OCI-LY7 (cell line): ENCODE measurements at regions not wholly inside any gene's neighbourhood (a gene's known extent, or its start where the extent isn't known, plus 50 kb on each side); places are given as distances from the start of the nearest gene placed in this dataset.

Source experiments
- BruUV-seq: library from RNA; stranded (reverse); fragments of 400-500 nt; replicated peaks from 2 replicates; lab custom pipeline; 2021; lab: Mats Ljungman, UMichigan
- CTCF ChIA-PET: fragments of 300-600 bp; sonication (Branson Sonifier 250); formaldehyde crosslinking; loops from one replicate; lab custom pipeline; 2022; ENCODE audit warnings: antibody characterized with exemption; ENCODE audit not compliant: unreplicated experiment; lab: Charles Lee
- POLR2A ChIA-PET: fragments of 300-600 bp; sonication (Branson Sonifier 250); formaldehyde crosslinking; loops from one replicate; lab custom pipeline; 2022; ENCODE audit warnings: antibody characterized with exemption; lab: Charles Lee
- DNase-seq: peaks from one replicate; pipeline ENCODE4 v3.0.0-alpha.2; 2015; ENCODE audit warnings: low spot score
- H2AFZ ChIP-seq: fragments of 200-600 bp; sonication (generic), shearing (Covaris generic); 2 replicates; pipeline ENCODE4 v1.6.1; 2014; ENCODE audit warnings: mild to moderate bottlenecking, antibody characterized with exemption, low read length, moderate library complexity
- H3K27ac ChIP-seq: fragments of 200-600 bp; sonication (generic); 2 replicates; pipeline ENCODE4 v1.5.1; 2014; ENCODE audit warnings: mixed run types, low read depth, mild to moderate bottlenecking, moderate library complexity, low read length, inconsistent platforms; ENCODE audit not compliant: poor library complexity, severe bottlenecking
- H3K36me3 ChIP-seq: fragments of 200-600 bp; sonication (generic); 2 replicates; pipeline ENCODE4 v1.6.1; 2014; ENCODE audit warnings: mild to moderate bottlenecking, antibody characterized with exemption, low read length, moderate library complexity, mixed read lengths; ENCODE audit not compliant: insufficient read depth
- H3K4me1 ChIP-seq: fragments of 200-600 bp; sonication (generic); 2 replicates; pipeline ENCODE4 v1.5.1; 2014; ENCODE audit warnings: mild to moderate bottlenecking, low read length; ENCODE audit not compliant: insufficient read depth, poor library complexity, severe bottlenecking
- H3K4me2 ChIP-seq: fragments of 200-600 bp; sonication (generic); 2 replicates; pipeline ENCODE4 v1.6.1; 2014; ENCODE audit warnings: mild to moderate bottlenecking, low read length
- H3K4me3 ChIP-seq: fragments of 200-600 bp; sonication (generic); 2 replicates; pipeline ENCODE4 v1.5.1; 2014; ENCODE audit warnings: mild to moderate bottlenecking, low read depth, low read length; ENCODE audit not compliant: poor library complexity, severe bottlenecking
- H3K79me2 ChIP-seq: fragments of 200-600 bp; sonication (generic); 2 replicates; pipeline ENCODE4 v1.6.1; 2016; ENCODE audit warnings: low read depth, mild to moderate bottlenecking, low read length, moderate library complexity, mixed read lengths; ENCODE audit not compliant: insufficient read depth
- H3K9me2 ChIP-seq: fragments of 200-600 bp; sonication (generic); 2 replicates; pipeline ENCODE4 v1.6.1; 2016; ENCODE audit warnings: mild to moderate bottlenecking, low read length, mixed read lengths; ENCODE audit not compliant: insufficient read depth
- H3K9me3 ChIP-seq: fragments of 200-600 bp; sonication (generic); 2 replicates; pipeline ENCODE4 v1.6.1; 2014; ENCODE audit warnings: mild to moderate bottlenecking, mixed run types, low read length, mixed read lengths
- H4K20me1 ChIP-seq: fragments of 200-600 bp; sonication (generic); 2 replicates; pipeline ENCODE4 v1.6.1; 2014; ENCODE audit warnings: mild to moderate bottlenecking, antibody characterized with exemption, low read length, moderate library complexity, mixed read lengths; ENCODE audit not compliant: insufficient read depth
- CTCF ChIP-seq: fragments of 200-600 bp; sonication (generic); conservative IDR thresholded peaks from 2 replicates; pipeline ENCODE4 v1.5.1; 2014; ENCODE audit warnings: mild to moderate bottlenecking, antibody characterized with exemption, low read length, moderate library complexity, mixed read lengths
- EZH2phosphoT487 ChIP-seq: fragments of 200-600 bp; sonication (generic); IDR thresholded peaks from 2 replicates; pipeline ENCODE4 v1.6.1; 2018; ENCODE audit warnings: low read depth, borderline replicate concordance, mild to moderate bottlenecking, mixed run types, antibody characterized with exemption, low read length, moderate library complexity, mixed read lengths
- intact Hi-C: fragments of 100-400 bp; cut with micrococcal nuclease; formaldehyde crosslinking; loops from one replicate; pipeline ENCODE4 v1.10.0; 2022; ENCODE audit not compliant: unreplicated experiment

- no peaks in the 10 kb centered on the region for H3K79me2 ChIP-seq
- no peaks in the 10 kb centered on the region for H4K20me1 ChIP-seq
- no peaks in the 10 kb centered on the region for H3K9me2 ChIP-seq
- ChIA-PET POLR2A (no interaction called here), CTCF (no interaction called here)
- no peak overlapping the region for H3K4me2 ChIP-seq
- no peaks in the 10 kb centered on the region for H3K9me3 ChIP-seq
- H3K4me1 ChIP-seq, result no peaks in the 10 kb centered on the region
- no peak overlapping the region for H3K27ac ChIP-seq
- intact Hi-C loops, result no loop called here
- H3K36me3 ChIP-seq, result no peaks in the 10 kb centered on the region
- BruUV-seq, result no TSS peak
- no peak for DNase-seq
- no peak overlapping the region for H3K4me3 ChIP-seq
- TF ChIP-seq CTCF (no peak), EZH2phosphoT487 (no peak)
- H2AFZ ChIP-seq, result no peak overlapping the region
Observed at GRCh38 chr11:98549571-98549970, 471.2 kb upstream of the CNTN5 start.

GRCh38 chr11:98559961-98560360 lies 460.8 kb upstream of the CNTN5 start:
- Histone ChIP-seq H3K9me3 (no peaks in the 10 kb centered on the region), H2AFZ (no peak overlapping the region), H3K79me2 (no peaks in the 10 kb centered on the region), H3K36me3 (no peaks in the 10 kb centered on the region), H3K4me3 (no peak overlapping the region), H3K9me2 (no peaks in the 10 kb centered on the region), H3K4me2 (no peak overlapping the region), H4K20me1 (no peaks in the 10 kb centered on the region), H3K27ac (no peak overlapping the region), H3K4me1 (no peaks in the 10 kb centered on the region)
- CTCF ChIA-PET, result no interaction called here
- BruUV-seq, result no TSS peak
- DNase-seq, result no peak
- POLR2A ChIA-PET, result no interaction called here
- TF ChIP-seq CTCF (no peak), EZH2phosphoT487 (no peak)
- intact Hi-C loops, result no loop called here

GRCh38 chr11:98561252-98561651 lies 459.5 kb upstream of the CNTN5 start:
- intact Hi-C loops, result no loop called here
- CTCF ChIA-PET, result no interaction called here
- Histone ChIP-seq H3K9me2 (no peaks in the 10 kb centered on the region), H3K27ac (no peak overlapping the region), H2AFZ (no peak overlapping the region), H3K4me2 (no peak overlapping the region), H4K20me1 (no peaks in the 10 kb centered on the region), H3K4me1 (no peaks in the 10 kb centered on the region), H3K9me3 (no peaks in the 10 kb centered on the region), H3K4me3 (no peak overlapping the region), H3K36me3 (no peaks in the 10 kb centered on the region), H3K79me2 (no peaks in the 10 kb centered on the region)
- DNase-seq, result no peak
- POLR2A ChIA-PET, result interaction anchor here (1.0 kb wide), 1 partner anchor 8 kb away, joined by 3 read pairs; no protein-coding TSS in a partner anchor
- BruUV-seq, result no TSS peak
- TF ChIP-seq EZH2phosphoT487 (no peak), CTCF (no peak)
